ENCODE measurements at regions not wholly inside any gene's neighbourhood (a gene's known extent, or its start where the extent isn't known, plus 50 kb on each side); places are given as distances from the start of the nearest gene placed in this dataset.

DNA sequence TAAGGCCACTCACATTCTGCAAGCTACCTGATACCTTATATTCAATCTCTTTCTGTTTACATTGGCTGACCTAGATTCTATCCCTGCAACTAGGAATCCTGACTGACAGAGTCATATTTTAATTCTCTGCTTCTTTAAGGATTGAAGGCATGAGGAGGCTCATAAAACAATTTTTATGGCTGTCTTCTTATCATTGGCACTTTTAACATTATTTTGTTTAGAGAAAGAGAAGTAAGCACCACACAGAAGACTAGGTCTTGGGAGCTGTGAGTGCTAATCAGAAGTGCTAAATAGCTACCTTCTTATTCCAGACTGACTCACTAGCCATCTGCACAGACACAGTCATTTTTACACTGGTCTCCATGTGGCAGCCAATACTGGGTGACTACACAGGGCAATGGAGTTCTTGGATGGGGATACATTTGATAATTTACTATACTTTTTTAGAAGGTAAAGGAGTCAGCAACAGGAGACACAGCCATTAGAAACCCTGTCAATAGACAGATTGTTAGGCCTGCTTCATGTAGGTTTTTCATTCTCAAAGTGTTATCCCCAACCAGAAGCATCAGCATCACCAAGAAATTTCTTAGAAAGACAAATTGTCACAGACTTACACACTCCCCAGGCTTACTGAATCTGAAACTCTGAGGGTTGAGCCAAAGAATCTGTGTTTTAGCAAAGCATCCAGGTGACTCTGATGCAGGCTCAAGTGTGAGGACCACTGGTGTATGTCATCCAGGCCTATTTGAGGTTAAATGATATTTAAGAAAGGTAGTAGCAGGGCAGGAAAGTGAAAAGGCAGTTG lies 214.1 kb downstream of the DUSP6 start:
- Histone ChIP-seq H3K9me3 (ENCODE audit: control insufficient read depth, insufficient read depth, low read length) (no peaks in the 10 kb centered on the region), H3K4me1 (ENCODE audit: control insufficient read depth, insufficient read depth, low read length) (no peaks in the 10 kb centered on the region), H3K36me3 (ENCODE audit: control insufficient read depth, insufficient read depth, low read length) (no peaks in the 10 kb centered on the region), H3K27me3 (ENCODE audit: control insufficient read depth, insufficient read depth, low read length) (no peaks in the 10 kb centered on the region), H3K4me3 (ENCODE audit: low read depth, low read length) (no peak overlapping the region), H3K27ac (ENCODE audit: low read depth, low read length) (no peak overlapping the region)
- DNase-seq (ENCODE audit: low read depth in 4 of 6, low spot score in 6 of 6): no peak

DNA sequence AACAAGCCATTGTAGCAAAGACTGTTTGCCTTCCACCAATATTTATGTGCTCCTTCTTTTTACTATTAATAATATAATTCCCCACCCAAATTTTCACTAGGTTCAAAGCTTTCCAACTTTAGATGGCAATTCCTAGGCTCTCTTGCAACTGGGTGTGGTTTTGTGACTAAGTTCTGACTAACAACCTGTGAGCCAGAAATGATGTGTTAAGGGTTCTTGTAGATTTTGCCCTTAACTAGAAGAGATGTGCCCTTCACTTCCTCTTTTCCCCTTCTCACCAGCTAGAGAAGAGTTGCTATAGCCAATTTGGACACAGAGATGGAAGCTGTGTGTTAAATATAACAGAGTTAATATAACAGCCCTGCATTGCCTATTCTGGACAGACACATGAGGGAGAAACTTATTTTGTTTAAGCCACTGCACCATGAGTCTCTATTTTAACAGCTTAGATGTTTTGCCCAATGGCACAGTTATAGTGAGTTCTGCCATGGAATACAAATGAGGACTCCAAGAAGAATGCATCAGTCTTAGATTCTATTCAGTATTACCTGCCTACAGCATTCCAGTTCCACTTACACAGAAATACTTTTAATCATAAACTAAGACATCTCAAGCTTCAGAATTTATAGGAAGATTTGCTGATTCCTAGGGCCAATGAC lies 216.2 kb downstream of the DUSP6 start:
- H3K4me3 ChIP-seq (ENCODE audit: low read depth, low read length): no peak overlapping the region
- DNase-seq (ENCODE audit: low read depth in 4 of 6, low spot score in 6 of 6): peak in 1 of 6 donors; percentile 33
- H3K36me3 ChIP-seq (ENCODE audit: control insufficient read depth, insufficient read depth, low read length): no peaks in the 10 kb centered on the region
- no peak overlapping the region for H3K27ac ChIP-seq (ENCODE audit: low read depth, low read length)
- H3K9me3 ChIP-seq (ENCODE audit: control insufficient read depth, insufficient read depth, low read length): no peaks in the 10 kb centered on the region
- H3K4me1 ChIP-seq (ENCODE audit: control insufficient read depth, insufficient read depth, low read length): no peaks in the 10 kb centered on the region
- H3K27me3 ChIP-seq (ENCODE audit: control insufficient read depth, insufficient read depth, low read length): no peaks in the 10 kb centered on the region

DNA sequence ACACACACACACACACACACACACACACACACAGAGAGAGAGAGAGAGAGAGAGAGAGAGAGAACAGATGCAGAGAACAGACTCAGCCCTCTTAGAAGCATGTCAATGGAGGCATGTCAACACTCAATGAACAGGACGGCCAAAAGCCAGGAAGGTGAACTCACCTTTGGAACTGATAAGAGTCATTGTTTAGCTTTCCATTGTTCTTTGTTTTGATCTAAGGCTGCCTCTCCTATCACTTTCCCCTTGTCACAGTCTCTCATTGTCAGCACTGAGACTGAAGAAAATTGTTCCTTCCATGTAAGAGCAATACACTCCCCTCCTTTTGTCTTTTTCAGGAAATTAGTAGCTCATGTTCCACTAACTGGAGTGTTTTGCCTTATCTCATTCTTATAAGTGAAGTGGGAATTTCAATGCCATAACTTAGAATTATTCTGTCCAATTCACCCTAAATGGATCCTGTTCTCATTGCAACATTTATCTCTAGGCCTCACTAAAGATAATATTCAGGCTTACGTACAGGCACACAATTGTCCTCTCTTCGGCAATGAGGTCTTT lies 218.0 kb downstream of the DUSP6 start:
- Histone ChIP-seq H3K4me3 (ENCODE audit: low read depth, low read length) (no peak overlapping the region), H3K27ac (ENCODE audit: low read depth, low read length) (no peak overlapping the region), H3K36me3 (ENCODE audit: control insufficient read depth, insufficient read depth, low read length) (no peaks in the 10 kb centered on the region), H3K27me3 (ENCODE audit: control insufficient read depth, insufficient read depth, low read length) (no peaks in the 10 kb centered on the region), H3K9me3 (ENCODE audit: control insufficient read depth, insufficient read depth, low read length) (no peaks in the 10 kb centered on the region), H3K4me1 (ENCODE audit: control insufficient read depth, insufficient read depth, low read length) (no peaks in the 10 kb centered on the region)
- WGBS (ENCODE audit: insufficient coverage): 78% methylated on average over 1 of the region's 3 CpGs
- DNase-seq (ENCODE audit: low read depth in 4 of 6, low spot score in 6 of 6): no peak

DNA sequence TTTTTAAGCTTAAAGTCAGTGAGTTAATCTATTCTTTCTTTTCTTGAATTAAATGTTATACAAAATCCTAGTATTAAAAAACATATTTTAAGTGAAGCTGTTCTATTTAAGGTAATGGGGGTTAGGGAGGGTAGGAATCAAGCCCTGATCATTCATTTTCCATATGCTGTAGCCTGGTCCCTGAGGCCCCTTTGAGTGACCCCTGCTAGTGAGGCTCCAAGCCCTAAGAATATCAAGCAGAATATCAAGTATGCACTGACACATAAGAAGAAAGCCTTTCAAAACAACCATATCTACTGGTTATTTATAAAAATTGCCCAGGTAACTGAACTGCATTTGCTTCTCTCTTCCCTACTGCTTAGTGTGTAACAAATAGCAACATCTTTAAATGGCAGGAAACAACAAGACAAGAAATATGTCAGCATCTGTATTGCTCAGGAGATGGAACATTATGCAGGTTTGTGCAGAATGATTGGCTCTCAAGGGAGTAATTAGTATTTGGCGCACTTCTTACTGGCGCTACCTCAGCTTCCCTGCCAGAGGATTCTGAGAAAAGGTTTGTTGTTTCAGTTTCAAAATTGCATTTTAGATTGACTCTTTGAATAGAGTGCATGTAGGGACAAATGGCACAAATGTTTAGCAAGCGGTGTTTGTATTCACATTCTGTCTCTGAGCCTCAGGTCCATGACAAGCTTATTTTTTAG lies 223.0 kb downstream of the DUSP6 start:
- H3K4me3 ChIP-seq (ENCODE audit: low read depth, low read length): no peak overlapping the region
- no peaks in the 10 kb centered on the region for H3K27me3 ChIP-seq (ENCODE audit: control insufficient read depth, insufficient read depth, low read length)
- no peaks in the 10 kb centered on the region for H3K9me3 ChIP-seq (ENCODE audit: control insufficient read depth, insufficient read depth, low read length)
- peak in 2 of 6 donors; percentile 20 to 78 for DNase-seq (ENCODE audit: low read depth in 4 of 6, low spot score in 6 of 6)
- no peak overlapping the region for H3K27ac ChIP-seq (ENCODE audit: low read depth, low read length)
- no peaks in the 10 kb centered on the region for H3K4me1 ChIP-seq (ENCODE audit: control insufficient read depth, insufficient read depth, low read length)
- no peaks in the 10 kb centered on the region for H3K36me3 ChIP-seq (ENCODE audit: control insufficient read depth, insufficient read depth, low read length)
- WGBS (ENCODE audit: insufficient coverage): 56% methylated on average over 2 of the region's 3 CpGs

DNA sequence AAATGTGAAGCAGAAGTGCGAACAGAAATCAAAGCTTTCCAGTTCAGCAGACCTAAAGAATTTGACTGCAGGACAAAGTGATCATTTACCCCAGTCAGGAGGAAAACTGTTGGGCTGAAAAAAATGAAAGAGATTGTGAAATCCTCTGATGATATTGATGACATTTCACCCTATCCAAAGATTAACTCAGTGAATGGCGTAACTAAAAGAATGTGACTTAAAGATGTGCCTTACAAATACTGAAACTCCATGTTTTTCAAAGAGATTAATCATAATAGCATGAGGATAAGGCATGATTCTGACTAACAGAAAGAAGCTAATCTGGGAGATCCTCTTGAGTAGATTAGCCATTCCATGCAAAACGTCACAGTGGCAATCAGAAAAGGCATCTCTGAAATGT lies 225.6 kb downstream of the DUSP6 start:
- no peaks in the 10 kb centered on the region for H3K4me1 ChIP-seq (ENCODE audit: control insufficient read depth, insufficient read depth, low read length)
- no peaks in the 10 kb centered on the region for H3K27me3 ChIP-seq (ENCODE audit: control insufficient read depth, insufficient read depth, low read length)
- no peak overlapping the region for H3K27ac ChIP-seq (ENCODE audit: low read depth, low read length)
- H3K9me3 ChIP-seq (ENCODE audit: control insufficient read depth, insufficient read depth, low read length): no peaks in the 10 kb centered on the region
- 57% methylated on average over 1 of the region's 3 CpGs for WGBS (ENCODE audit: insufficient coverage)
- DNase-seq (ENCODE audit: low read depth in 4 of 6, low spot score in 6 of 6): no peak
- H3K36me3 ChIP-seq (ENCODE audit: control insufficient read depth, insufficient read depth, low read length): no peaks in the 10 kb centered on the region
- no peak overlapping the region for H3K4me3 ChIP-seq (ENCODE audit: low read depth, low read length)

DNA sequence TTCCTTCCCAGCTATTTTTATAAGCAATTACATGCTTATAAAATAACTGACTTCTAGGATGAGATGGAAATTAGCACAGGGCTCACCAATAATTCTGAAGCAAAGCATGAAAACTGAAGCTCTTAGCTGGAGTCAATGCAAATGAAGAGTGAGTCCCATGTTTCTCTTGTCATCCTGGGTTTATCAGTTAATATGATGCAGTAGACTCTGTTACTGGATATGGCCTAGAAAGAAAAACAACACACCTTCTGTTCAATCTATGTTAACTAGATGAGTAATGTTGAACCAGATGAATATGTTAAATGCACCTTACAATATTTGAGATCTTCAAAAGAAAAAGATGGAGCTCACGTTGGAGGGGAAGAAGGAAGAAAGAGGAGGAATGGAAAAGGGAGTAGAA lies 229.4 kb downstream of the DUSP6 start:
- no peak for DNase-seq (ENCODE audit: low read depth in 4 of 6, low spot score in 6 of 6)
- no peaks in the 10 kb centered on the region for H3K9me3 ChIP-seq (ENCODE audit: control insufficient read depth, insufficient read depth, low read length)
- no peaks in the 10 kb centered on the region for H3K27me3 ChIP-seq (ENCODE audit: control insufficient read depth, insufficient read depth, low read length)
- no peak overlapping the region for H3K27ac ChIP-seq (ENCODE audit: low read depth, low read length)
- H3K4me1 ChIP-seq (ENCODE audit: control insufficient read depth, insufficient read depth, low read length): no peaks in the 10 kb centered on the region
- H3K4me3 ChIP-seq (ENCODE audit: low read depth, low read length): no peak overlapping the region
- WGBS (ENCODE audit: insufficient coverage): no CpG with 5 or more reads among the region's 1 CpG
- H3K36me3 ChIP-seq (ENCODE audit: control insufficient read depth, insufficient read depth, low read length): no peaks in the 10 kb centered on the region

DNA sequence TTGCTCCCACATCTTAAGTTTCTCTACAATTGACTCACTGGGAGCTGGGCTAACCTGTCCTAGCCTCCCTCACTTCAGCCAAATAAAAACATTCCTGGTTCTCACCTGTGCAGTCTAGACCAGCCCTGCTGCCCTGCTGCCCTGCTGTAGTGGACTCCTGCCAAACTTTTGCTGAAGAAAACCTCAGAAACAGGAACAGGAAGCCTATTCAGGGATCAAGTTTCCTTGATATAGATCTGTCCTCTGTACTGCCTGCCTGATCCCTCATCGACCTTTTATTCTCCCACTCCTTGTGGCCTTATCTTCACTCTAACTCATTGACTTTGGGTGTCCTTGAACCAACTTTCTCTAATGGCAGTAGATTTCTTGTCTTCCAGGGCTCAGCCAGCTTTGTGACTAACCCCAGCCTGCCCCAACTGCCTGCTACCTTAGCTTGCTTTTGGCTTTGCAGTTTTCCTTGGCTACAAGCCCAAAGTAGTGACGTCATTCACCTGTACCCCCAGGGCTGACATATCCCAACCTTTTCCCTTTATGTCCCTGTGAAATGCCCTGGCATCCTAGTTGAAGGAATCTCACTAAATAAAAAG lies 234.8 kb downstream of the DUSP6 start:
- DNase-seq (ENCODE audit: low read depth in 4 of 6, low spot score in 6 of 6): no peak
- Histone ChIP-seq H3K36me3 (ENCODE audit: control insufficient read depth, insufficient read depth, low read length) (no peaks in the 10 kb centered on the region), H3K9me3 (ENCODE audit: control insufficient read depth, insufficient read depth, low read length) (peaks cover 3% of the 10 kb centered on the region), H3K4me3 (ENCODE audit: low read depth, low read length) (no peak overlapping the region), H3K4me1 (ENCODE audit: control insufficient read depth, insufficient read depth, low read length) (no peaks in the 10 kb centered on the region), H3K27me3 (ENCODE audit: control insufficient read depth, insufficient read depth, low read length) (no peaks in the 10 kb centered on the region), H3K27ac (ENCODE audit: low read depth, low read length) (no peak overlapping the region)
- WGBS (ENCODE audit: insufficient coverage): 75% methylated on average over 1 of the region's 2 CpGs

DNA sequence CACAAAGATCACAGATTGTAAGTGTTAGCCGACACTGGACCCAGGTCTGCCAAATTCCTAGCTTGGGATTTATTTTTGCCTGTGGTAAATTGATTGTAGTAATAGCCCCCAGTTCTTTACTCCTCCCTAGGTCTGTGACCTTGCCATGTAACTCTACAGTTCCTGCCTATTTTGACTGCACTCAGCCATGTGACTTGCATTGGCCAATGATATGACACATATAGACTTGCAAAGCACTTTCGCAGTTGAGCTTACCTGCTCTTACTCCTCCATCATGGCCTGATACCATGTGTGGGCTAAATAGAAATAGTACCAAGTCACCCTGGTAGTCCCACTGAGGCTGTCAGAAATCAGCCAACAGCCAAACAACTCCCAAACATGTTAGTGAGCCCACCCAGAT lies 240.3 kb downstream of the DUSP6 start:
- Histone ChIP-seq H3K4me1 (ENCODE audit: control insufficient read depth, insufficient read depth, low read length) (no peaks in the 10 kb centered on the region), H3K27ac (ENCODE audit: low read depth, low read length) (no peak overlapping the region), H3K36me3 (ENCODE audit: control insufficient read depth, insufficient read depth, low read length) (no peaks in the 10 kb centered on the region), H3K27me3 (ENCODE audit: control insufficient read depth, insufficient read depth, low read length) (no peaks in the 10 kb centered on the region), H3K9me3 (ENCODE audit: control insufficient read depth, insufficient read depth, low read length) (peaks cover 3% of the 10 kb centered on the region), H3K4me3 (ENCODE audit: low read depth, low read length) (no peak overlapping the region)
- no CpG with 5 or more reads among the region's 2 CpGs for WGBS (ENCODE audit: insufficient coverage)
- no peak for DNase-seq (ENCODE audit: low read depth in 4 of 6, low spot score in 6 of 6)

DNA sequence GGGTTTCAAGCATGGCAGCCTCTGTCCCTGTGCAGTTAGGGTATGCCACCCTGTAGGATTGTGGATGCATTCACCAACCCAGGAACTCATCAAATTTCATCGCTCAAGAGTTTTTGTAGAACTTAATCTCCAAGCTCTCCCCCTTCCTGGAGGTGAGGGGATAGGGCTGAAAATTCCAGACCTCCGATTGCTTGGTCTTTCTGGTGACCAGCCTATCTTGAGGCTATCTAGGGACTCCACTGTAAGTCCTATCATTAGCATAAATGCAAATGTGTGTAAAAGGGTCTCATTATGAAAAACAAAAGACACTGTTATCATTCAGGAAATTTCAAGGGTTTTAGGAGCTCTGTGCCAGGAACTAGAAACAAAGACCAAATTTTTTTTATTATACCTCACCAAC lies 244.0 kb downstream of the DUSP6 start:
- H3K27me3 ChIP-seq (ENCODE audit: control insufficient read depth, insufficient read depth, low read length): no peaks in the 10 kb centered on the region
- H3K4me3 ChIP-seq (ENCODE audit: low read depth, low read length): no peak overlapping the region
- no peaks in the 10 kb centered on the region for H3K36me3 ChIP-seq (ENCODE audit: control insufficient read depth, insufficient read depth, low read length)
- no peaks in the 10 kb centered on the region for H3K9me3 ChIP-seq (ENCODE audit: control insufficient read depth, insufficient read depth, low read length)
- no peak overlapping the region for H3K27ac ChIP-seq (ENCODE audit: low read depth, low read length)
- no peak for DNase-seq (ENCODE audit: low read depth in 4 of 6, low spot score in 6 of 6)
- H3K4me1 ChIP-seq (ENCODE audit: control insufficient read depth, insufficient read depth, low read length): no peaks in the 10 kb centered on the region
- no CpG with 5 or more reads among the region's 2 CpGs for WGBS (ENCODE audit: insufficient coverage)
